Activated CD4-positive, alpha-beta T cell treated with anti-CD3 and anti-CD28 coated beads for 24 hours (primary cell): ENCODE measurements at regions not wholly inside any gene's neighbourhood (a gene's known extent, or its start where the extent isn't known, plus 50 kb on each side); places are given as distances from the start of the nearest gene placed in this dataset.
"Not testable (repeated sequence)": the region's sequence is repeated elsewhere in the genome, so short reads cannot be mapped to it uniquely, and the experiment has no call there.

Source experiments
- DNase-seq, 2 donors: peaks; one replicate each; pipeline ENCODE4 v3.0.0-alpha.2; 2020; ENCODE audit warnings: low read depth in 2 of 2

DNA sequence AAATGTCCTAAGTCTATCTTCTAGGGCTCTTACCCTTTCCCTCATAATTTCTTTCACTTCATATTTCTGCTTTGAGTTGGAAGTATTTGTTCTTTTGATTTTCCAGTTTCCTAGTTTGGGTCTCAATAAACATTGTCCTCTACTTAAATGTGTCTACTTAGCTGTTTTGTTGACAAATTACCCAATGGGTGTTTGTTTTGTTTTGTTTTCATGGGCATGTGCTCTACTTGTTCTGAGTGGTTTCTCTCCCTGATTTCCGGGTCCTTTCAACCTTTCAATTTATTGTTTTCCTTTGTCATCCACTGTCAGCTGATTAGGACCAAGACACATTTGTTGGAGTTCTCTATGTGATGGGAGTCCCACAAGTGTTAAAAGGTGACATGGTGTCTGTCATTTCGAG, 1181.4 kb downstream of the RPA4 start:
- no peak for DNase-seq

DNA sequence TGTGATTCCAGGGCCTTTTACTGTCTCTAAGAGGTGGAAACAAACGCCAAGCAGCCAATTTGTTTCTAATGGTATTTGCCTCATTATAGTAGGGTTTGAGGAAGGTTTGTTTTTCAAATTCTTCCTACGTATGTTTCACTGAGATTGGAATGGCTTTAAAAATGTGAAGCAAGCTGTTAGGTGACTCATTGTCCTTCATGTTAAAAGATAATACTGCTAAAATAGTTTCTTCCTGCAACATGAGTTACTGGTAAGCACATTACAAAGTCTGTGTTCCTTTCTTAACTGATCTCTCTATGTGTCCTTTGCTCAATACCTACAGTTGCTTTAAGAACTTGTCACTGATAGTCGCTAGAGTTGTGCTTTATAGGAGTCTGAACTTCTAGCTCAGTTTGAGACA, 1183.9 kb downstream of the RPA4 start:
- no peak for DNase-seq

DNA sequence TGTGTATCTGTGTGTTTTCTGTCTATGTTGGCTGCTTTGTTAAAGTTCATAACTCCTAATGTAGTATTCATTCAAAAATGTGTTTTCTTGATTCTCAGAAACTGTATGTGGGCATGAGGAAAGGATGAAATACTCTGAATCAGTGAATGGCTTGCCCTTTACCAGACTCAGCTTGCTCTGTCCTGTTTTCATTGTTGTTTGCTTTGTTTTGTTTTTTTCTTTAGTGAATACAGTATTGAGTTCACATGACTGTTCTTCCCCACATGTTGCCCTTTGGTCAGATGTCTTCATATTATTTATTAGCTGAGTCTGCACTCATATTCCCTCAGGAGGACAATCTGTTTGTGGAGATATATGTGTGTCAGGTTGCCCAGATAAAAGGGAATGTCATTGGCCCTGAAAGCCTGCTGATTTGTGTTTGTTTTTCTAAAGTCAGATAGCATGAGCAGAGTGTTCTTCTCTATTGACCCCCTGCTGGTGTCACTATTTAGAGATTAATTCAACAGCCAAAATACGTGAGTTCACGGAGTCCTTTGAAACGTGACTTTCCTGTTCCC, 1184.4 kb downstream of the RPA4 start:
- no peak for DNase-seq

DNA sequence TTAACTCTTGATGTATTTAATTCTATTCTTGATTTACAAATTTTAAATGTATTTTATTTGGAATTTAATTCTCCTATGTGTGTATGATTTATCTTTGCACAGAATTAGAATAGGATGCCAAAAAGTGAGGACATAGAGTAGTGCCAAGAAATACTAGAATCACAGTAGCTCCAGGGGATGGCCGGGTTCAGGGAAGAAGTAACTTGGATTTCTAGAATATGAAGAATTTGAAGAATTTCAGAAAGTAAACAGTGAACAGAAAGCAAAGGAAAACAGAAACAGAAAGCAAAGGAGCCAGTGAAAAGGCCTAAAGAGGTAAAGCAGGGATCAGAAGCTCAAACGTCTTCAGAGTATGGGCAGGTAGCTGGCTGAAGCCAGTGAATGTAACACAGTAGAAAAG, 1187.6 kb downstream of the RPA4 start:
- no peak for DNase-seq

DNA sequence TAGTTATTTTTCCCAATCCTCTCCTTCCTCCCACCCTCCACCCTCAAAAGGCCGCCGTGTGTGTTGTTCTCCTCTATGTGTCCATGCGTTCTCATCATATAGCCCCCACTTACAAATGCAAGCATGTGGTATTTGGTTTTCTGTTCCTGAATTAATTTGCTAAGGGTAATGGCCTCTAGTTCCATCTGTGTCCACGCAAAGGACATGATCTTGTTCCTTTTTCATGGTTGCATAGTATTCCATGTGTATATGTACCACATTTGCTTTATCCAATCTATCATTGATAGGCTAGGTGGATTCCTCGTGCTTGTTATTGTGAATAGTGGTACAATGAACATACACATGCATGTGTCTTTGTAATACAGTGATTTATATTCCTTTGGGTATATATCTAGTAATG, 1193.7 kb downstream of the RPA4 start:
- no peak for DNase-seq

DNA sequence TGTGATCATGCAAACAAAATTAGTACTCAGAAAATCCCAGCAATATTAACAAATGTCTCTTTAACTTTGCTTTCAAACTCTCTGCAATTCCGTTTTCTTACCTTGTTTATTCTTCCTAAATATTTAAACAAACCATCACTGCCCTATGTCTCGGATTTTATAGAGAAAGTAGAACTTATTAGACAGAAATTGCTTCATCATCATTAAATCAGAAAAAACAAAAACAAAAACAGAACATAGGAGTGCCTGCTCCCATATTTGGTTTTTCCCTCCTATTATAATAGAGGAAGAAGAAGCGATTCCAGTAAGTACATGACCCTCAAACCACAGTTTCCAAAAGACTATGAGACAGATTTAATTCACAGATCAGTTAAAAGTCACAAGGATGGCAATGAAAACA, 1228.0 kb downstream of the RPA4 start:
- DNase-seq: no peak

DNA sequence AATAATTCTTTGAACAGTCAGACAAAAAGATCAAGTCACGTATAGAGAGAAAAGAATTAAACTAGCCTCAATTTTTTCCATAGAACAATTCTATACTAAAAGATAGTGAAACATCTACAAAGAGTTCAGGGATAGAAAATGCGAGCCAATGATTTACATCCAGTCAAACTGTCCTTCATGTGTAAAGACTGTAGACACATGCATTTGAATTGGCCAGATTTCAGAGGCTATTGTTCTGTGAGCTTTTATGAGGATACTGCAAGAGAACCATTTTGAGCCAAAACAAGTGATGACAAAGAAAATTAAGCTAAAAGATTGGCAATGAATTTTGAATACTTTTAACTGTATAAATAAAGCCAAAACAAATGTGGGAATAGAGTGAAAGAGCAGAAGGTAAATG, 1230.3 kb downstream of the RPA4 start:
- no peak for DNase-seq

DNA sequence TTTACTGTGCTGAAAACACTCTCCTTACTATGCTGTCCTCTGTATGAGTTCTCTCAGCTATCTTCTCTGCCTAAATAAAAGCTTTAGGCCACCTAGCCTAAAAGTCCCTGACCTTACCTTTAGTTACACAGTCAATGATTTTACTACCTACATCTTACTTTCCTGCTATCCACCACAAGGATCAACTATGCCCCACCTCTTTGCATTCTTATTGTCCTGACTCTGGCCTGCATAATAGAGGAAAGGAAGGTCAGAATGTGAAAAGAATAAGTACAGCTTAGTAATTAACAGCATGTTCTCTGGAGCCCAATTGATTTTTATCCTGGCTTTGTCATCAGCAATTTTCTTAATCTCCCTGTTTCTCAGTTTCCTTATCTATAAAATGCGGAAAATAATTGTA, 1257.8 kb downstream of the RPA4 start:
- no peak for DNase-seq

DNA sequence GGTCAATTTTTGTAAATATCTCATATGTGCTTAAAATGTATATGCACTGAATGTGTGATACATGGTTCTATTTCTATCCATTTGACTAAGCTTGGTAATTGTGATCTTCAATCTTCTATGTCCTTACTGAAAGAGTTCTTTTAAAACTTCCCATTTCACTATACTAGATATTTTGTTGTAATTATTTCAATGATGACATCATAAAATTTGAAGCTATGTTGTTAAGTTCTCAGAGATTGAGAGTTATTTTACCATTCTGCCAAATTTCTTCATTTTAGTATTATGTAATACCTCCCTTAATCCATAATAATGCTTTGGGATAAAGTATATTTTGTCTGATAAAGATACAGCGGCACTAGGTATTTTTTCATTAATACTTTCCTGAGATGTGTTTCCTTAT, 1307.3 kb downstream of the RPA4 start:
- no peak for DNase-seq

DNA sequence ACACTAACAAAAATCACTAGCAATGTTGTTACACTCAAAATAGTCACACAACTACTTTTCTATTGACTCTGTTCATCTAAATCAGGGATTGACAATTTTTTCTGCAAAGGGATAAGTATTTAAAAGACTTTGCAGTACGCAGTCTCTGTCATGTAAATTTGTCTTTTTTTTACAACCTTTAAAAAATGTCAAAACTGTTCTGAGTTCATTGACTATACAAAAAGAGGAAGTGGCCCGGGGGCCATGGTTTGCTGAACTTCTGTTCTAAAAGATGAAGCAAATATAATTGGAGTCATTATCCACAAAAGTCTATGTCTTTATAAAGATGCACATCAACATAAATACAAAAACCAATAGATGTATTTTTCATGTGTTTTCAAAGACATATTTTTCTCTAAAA, 1310.3 kb downstream of the RPA4 start:
- no peak for DNase-seq

DNA sequence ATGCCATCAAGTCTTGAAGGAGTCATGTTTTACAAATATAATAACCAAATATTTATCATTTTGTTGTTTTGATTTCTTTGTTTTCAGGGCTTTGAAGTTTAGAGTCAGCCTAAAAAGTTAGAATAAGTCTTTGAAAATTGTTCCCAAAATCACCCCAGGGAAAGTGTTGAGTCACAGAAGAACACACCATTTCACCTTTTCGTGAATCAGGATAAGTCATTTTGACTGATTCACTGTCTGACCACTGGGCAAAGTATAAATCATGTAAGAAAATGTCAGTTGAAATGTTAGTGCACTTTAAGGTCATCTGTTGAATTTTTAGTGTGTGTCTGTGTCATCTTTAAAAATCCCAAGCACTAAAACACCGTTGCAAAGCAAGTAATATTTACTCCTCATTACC, 1320.1 kb downstream of the RPA4 start:
- no peak for DNase-seq

DNA sequence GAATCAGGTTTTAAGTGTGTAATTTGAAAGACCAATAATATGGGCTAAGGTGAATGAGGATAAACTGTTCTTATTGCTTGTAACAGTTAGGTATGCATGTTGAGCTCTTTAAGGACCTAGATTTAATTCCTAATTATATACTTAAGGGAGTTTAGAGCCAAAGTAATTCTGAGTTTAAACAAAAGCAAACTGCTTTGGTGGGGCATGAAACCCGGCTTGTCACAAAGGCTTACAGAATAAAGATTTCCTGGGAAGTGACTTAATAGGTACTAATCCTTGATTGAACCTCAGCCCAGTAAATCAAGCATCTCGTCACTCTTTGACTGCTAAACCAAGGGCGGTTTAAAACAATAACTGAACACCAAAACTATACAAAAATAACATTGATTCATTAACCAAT, 1324.2 kb downstream of the RPA4 start:
- DNase-seq: no peak

DNA sequence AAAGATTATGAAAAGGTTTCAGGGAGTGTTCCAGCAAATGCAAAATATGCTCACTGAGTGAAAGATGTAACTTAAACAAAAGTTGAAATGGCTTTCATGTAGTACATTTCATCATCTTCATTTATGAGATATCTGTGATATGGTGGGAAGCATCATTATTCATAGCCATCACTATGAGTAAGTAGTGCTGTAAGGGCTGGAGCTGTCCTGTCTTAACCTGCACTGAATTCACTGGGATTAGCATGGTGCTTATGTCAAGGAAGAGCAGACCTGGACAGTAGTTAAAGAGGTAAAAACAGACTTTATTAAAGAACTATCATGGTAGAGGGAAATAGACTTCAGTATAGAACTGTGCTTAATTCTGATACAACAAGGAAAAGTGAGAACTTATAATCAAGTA, 1347.3 kb downstream of the RPA4 start:
- no peak for DNase-seq

DNA sequence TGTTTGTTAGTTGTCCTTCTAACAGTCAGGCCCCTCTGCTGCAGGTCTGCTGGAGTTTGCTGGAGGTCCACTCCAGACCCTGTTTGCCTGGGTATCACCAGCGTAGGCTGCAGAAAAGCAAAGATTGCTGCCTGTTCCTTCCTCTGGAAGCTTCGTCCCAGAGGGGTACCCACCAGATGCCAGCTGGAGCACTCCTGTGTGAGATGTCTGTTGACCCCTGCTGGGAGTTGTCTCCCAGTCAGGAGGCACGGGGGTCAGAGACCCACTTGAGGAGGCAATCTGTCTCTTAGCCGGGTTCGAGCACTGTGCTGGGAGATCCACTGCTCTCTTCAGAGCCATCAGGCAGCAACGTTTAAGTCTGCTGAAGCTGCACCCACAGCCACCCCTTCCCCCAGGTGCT, 1356.4 kb downstream of the RPA4 start:
- DNase-seq: not testable (repeated sequence)

DNA sequence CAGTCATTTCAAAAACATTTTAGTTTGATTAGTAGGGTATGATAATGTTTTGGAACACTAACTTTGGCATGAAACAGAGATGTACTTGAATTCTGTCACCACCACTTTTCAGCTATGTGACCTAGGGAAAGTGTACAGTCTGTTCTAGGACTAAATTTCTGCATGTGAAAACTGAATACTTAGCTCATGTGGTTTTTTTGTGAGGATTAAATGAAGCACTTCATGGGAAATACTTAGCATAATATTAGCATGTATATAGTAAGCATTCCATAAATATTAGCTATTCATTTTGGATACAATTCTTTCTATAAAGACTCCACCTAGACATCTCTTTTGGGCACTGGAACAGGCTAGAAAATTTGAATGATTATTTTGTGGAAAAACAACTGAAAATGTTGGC, 1379.4 kb downstream of the RPA4 start:
- DNase-seq: no peak

DNA sequence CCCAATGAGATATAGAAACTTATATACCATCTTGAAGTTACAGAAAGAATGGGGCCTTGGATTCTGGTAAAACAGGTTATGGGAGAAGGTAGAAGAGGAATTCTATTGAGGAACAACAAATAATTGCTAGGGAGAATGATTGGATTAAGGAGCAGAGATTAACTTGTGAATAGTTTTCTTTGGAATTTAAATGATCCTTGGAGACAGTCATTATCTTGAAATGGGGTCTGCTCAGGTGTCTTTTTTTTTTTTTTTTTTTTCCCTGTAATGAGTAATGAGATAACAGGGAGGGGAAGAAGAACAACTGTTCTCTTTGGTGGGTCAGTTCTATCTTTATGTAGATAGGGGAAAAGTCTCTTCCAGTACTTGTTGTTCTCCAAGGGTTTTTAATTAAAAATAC, 1406.0 kb downstream of the RPA4 start:
- no peak for DNase-seq

DNA sequence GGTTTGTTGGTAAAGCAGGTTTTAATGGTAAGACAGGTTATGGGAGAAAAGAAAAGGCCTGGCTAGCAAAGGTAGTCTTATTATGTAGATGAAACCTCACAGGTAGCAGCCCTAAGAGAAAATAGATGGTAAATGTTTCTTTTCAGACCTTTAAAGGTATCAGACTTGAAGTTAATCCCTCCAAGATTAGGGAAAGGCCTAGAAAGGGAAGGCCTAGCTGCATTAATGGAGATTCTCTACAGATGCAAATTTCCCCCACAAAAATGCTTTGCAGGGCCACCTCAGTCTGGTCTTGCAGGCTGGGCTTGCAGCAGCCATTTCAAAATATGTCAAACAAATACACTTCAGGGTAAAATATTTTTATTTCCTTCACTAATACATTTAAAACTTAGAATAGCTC, 1410.6 kb downstream of the RPA4 start:
- no peak for DNase-seq

DNA sequence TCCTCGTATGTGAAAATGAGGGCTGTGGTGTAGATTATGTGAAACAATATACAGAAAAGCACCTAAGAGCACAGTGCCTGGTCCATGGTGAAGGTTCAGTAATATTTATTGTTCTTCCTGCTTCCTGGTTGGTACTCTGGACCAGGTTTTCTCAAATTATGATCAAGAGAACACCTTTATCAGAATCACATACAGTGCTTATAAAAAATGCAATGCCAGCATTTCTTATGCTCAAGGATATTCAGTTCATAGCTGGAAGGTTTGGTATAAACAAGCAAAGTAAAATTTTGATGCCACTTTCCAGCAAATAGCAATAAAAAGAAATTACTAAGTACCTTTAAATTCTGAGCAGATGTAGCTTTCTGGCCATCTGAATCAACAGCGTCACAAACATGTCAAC, 1412.4 kb downstream of the RPA4 start:
- no peak for DNase-seq

DNA sequence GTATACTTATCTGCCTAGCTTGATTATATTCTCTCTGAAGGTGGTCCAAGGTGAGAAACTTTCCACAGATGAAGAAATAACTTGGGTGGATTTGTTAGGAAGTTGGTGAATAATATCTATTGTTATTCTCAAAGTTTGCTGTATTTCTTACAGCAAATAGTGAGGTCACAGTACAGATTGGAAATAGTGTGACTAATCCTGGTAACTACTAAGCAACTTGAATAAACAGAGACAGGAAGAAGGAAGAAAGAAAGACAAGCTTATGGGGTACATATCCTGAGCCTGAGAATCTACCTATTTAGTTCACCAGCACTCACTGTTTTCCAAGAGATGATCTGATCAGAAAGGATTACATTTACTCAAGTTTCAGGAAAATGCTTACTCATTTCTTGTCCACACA, 1416.1 kb downstream of the RPA4 start:
- DNase-seq: no peak

DNA sequence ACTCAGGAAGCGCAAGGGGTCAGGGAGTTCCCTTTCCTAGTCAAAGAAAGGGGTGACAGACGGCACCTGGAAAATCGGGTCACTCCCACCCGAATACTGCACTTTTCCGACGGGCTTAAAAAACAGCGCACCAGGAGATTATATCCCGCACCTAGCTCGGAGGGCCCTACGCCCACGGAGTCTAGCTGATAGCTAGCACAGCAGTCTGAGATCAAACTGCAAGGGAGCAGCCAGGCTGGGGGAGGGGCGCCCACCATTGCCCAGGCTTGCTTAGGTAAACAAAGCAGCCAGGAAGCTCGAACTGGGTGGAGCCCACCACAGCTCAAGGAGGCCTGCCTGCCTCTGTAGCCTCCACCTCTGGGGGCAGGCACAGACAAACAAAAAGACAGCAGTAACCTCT, 1416.8 kb downstream of the RPA4 start:
- not testable (repeated sequence) for DNase-seq

DNA sequence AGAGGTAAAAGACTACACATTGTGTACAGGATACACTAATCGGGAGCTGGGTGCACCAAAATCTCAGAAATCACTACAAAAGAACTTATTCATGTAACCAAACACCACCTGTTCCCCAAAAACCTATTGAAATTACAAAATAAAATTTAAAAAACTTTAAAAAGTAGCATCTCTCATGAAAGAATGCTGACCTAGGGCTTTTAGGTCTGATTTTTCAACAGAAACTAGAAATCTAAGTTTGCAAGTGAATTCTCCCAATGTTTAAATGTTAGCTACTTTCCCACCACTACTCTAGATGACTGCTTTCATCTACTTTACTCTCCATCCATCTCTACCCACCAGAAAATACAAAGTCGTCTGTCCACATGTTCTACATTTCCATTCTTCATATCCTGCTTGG, 1447.7 kb downstream of the RPA4 start:
- no peak for DNase-seq

DNA sequence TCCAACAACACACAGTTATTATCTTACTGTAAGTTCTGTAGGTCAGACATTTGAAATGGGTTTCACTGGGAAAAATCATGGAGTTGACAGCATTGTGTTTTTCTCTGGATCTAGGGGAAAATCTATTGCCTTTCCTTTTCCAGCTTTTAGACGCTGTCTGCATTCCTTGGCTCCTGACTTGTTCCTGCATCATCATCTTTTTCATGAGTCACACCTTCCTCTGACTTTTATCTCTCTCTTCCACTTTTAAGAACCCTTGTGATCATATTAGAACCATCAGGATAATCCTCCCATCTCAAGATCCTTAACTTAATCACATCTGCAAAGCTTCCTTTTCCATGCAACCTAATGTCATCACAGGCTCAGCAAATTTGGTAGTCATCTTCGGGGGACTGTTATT, 1454.8 kb downstream of the RPA4 start:
- DNase-seq: no peak

DNA sequence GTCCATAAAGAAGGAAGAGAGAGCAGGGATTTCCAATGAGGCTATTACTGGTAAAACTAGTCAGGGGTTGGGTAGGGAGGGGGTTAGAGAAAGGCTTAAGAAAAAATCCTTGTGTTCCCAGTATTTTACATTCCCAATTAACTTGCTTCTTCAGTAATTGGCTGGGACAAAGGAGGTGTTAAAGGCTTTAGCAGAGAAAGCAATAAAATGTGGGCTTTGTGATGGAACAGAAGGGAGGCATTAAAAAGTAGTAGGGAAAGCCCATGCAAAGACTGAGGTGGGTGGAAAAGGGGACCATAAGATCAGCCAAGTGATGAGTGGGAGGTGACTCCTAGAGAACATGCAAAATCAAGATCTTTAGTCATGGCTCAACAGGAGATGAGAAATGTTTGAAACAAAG, 1467.2 kb downstream of the RPA4 start:
- DNase-seq: no peak

DNA sequence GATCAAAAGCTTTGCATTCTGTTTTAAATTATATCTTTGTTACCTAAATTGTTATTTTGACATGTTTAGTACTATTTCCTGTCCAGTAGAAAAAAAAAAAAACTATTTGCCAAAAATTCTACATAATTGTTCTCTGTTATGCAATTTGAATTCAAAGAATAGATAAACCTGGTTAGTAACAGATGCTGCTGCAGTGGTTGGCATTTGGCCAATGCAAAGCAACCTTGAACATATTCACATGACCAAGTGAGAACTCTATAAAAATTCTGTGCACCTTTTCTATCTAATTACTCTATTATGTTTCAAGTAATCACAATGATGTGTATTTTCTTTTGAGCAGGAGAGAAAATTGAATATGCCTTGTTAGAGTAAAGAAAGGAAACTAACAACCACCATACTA, 1473.4 kb downstream of the RPA4 start:
- DNase-seq: no peak

DNA sequence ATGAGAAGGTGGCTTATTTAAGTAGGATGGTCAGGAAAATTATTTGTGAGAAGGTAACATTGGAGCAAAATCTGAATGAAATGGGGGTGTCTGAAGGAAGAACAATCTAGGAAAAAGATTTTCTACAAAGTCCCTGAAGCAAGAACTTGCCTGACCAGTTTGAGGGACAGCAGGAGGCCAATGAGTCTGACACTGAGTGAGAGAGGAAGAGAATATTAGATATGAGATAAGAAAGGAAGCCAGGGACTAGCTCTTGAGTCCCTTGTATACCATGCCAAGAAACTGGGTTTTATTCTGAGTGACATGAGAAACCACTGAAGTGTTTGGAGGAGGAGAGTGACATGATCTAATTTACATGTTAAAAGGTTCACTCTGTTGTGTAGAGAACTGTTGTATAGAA, 1478.9 kb downstream of the RPA4 start:
- no peak for DNase-seq
